Endothelial cell of umbilical vein (primary cell): ENCODE measurements at regions not wholly inside any gene's neighbourhood (a gene's known extent, or its start where the extent isn't known, plus 50 kb on each side); places are given as distances from the start of the nearest gene placed in this dataset.

ENCODE experiments used
- BruUV-seq: library from RNA; stranded (reverse); fragments of 400-500 nt; replicated peaks from 2 replicates; lab custom pipeline; 2021; lab: Mats Ljungman, UMichigan
- CTCF ChIA-PET: fragments of 300-600, 350-600 bp; sonication (Branson Sonifier 250); formaldehyde crosslinking; loops from one replicate; lab custom pipeline; 2021; ENCODE audit warnings: antibody characterized with exemption, inconsistent platforms; lab: Charles Lee
- POLR2A ChIA-PET: fragments of 300-600, 350-600 bp; sonication (Branson Sonifier 250); formaldehyde crosslinking; loops from one replicate; lab custom pipeline; 2021; ENCODE audit warnings: antibody characterized with exemption, inconsistent platforms; lab: Charles Lee
- DNase-seq: peaks from one replicate; pipeline ENCODE4 v3.0.0-alpha.2; 2011; ENCODE audit warnings: low read depth, low spot score
- FAIRE-seq: peaks from 2 replicates; lab custom pipeline; 2011; peaks lifted over from hg19 to GRCh38; lab: Jason Lieb, UNC
- H2AFZ ChIP-seq: 2 replicates; pipeline ENCODE4 v1.6.0; 2012; ENCODE audit warnings: low read depth, low read length, control low read depth, inconsistent platforms
- H3K27ac ChIP-seq: 2 replicates; pipeline ENCODE4 v1.5.1; 2011; ENCODE audit warnings: low read depth, mild to moderate bottlenecking, control low read depth, low read length, moderate library complexity; ENCODE audit not compliant: insufficient read depth
- H3K27me3 ChIP-seq, 2 experiments: 2 replicates each; pipeline versions ENCODE4 v1.6.0 to v1.6.1; 2011; ENCODE audit warnings: low read length in 2 of 2, mixed read lengths in 1 of 2; ENCODE audit not compliant: control insufficient read depth in 2 of 2, insufficient read depth in 2 of 2
- H3K36me3 ChIP-seq, 2 experiments: 2 replicates in 1 of 2; 3 replicates in 1 of 2; pipeline ENCODE4 v1.5.1; 2011; ENCODE audit warnings: low read length in 2 of 2, mild to moderate bottlenecking in 1 of 2, moderate library complexity in 1 of 2; ENCODE audit not compliant: control insufficient read depth in 2 of 2, insufficient read depth in 2 of 2; ENCODE audit errors: extremely low read depth in 1 of 2
- H3K4me1 ChIP-seq: 3 replicates; pipeline ENCODE4 v1.5.1; 2011; ENCODE audit warnings: mild to moderate bottlenecking, low read length; ENCODE audit not compliant: control insufficient read depth, insufficient read depth; ENCODE audit errors: extremely low read depth
- H3K4me2 ChIP-seq: 2 replicates; pipeline ENCODE4 v1.6.1; 2011; ENCODE audit warnings: low read length, control low read depth, mixed read lengths; ENCODE audit not compliant: insufficient read depth
- H3K4me3 ChIP-seq, 3 experiments: fragments of 200-600 bp in 1 of 3; sonication (generic), shearing (Covaris generic) in 1 of 3; replicated peaks in 1 of 3; 2 replicates each; pipeline ENCODE4 v1.5.1; 2011 to 2016; ENCODE audit warnings: control low read depth in 3 of 3, low read length in 3 of 3, mild to moderate bottlenecking in 2 of 3, inconsistent platforms in 1 of 3, low read depth in 1 of 3, moderate library complexity in 1 of 3; ENCODE audit not compliant: insufficient read depth in 1 of 3
- H3K79me2 ChIP-seq: 2 replicates; pipeline ENCODE4 v1.6.0; 2012; ENCODE audit warnings: low read length, inconsistent platforms; ENCODE audit not compliant: control insufficient read depth, insufficient read depth
- H3K9ac ChIP-seq: replicated peaks from 2 replicates; pipeline ENCODE3; 2011; ENCODE audit warnings: low read length, control low read depth; ENCODE audit not compliant: insufficient read depth; ENCODE audit errors: extremely low read depth
- H3K9me1 ChIP-seq: replicated peaks from 3 replicates; pipeline ENCODE4 v1.6.0; 2011; ENCODE audit warnings: mild to moderate bottlenecking, low read length; ENCODE audit not compliant: control insufficient read depth, insufficient read depth; ENCODE audit errors: extremely low read depth
- H3K9me3 ChIP-seq: replicated peaks from 2 replicates; pipeline ENCODE4 v1.5.1; 2012; ENCODE audit warnings: low read length, inconsistent platforms; ENCODE audit not compliant: control insufficient read depth, insufficient read depth
- H4K20me1 ChIP-seq: replicated peaks from 2 replicates; pipeline ENCODE3; 2011; ENCODE audit warnings: mild to moderate bottlenecking, low read length; ENCODE audit not compliant: control insufficient read depth, insufficient read depth; ENCODE audit errors: extremely low read depth
- CTCF ChIP-seq, 2 donors: IDR thresholded peaks; 1 replicate in 1 of 2; 2 replicates in 1 of 2; pipeline ENCODE4 v1.5.1; 2011; ENCODE audit warnings: low read length in 2 of 2, mild to moderate bottlenecking in 2 of 2, moderate library complexity in 2 of 2, control low read depth in 1 of 2, inconsistent platforms in 1 of 2, low read depth in 1 of 2; ENCODE audit not compliant: insufficient read depth in 1 of 2; ENCODE audit errors: extremely low read depth in 1 of 2
- EZH2 ChIP-seq: IDR thresholded peaks from 2 replicates; pipeline ENCODE4 v1.6.1; 2012; ENCODE audit warnings: borderline replicate concordance, low read depth, mild to moderate bottlenecking, moderate library complexity, low read length, inconsistent platforms; ENCODE audit not compliant: severe bottlenecking
- FOS ChIP-seq: IDR thresholded peaks from 2 replicates; pipeline ENCODE4 v1.6.1; 2011; ENCODE audit warnings: mild to moderate bottlenecking, low read length, moderate library complexity, borderline replicate concordance; ENCODE audit not compliant: insufficient read depth
- GATA2 ChIP-seq: IDR thresholded peaks from 2 replicates; pipeline ENCODE4 v1.7.0; 2011; ENCODE audit warnings: low read depth, mild to moderate bottlenecking, moderate library complexity, mixed read lengths, low read length; ENCODE audit not compliant: insufficient read length, insufficient read depth
- JUN ChIP-seq: IDR thresholded peaks from 2 replicates; pipeline ENCODE4 v1.6.1; 2011; ENCODE audit warnings: borderline replicate concordance, low read depth; ENCODE audit not compliant: insufficient read length, insufficient read depth
- MAX ChIP-seq: IDR thresholded peaks from 2 replicates; pipeline ENCODE4 v1.6.1; 2011; ENCODE audit not compliant: insufficient read depth, insufficient read length
- MYC ChIP-seq: IDR thresholded peaks from one replicate; pipeline ENCODE4 v1.6.1; 2011; ENCODE audit warnings: mild to moderate bottlenecking, low read depth, low read length
- POLR2A ChIP-seq: IDR thresholded peaks from 2 replicates; pipeline ENCODE4 v1.6.1; 2012; ENCODE audit warnings: low read depth, mild to moderate bottlenecking, control low read depth, low read length
- POLR2AphosphoS5 ChIP-seq: IDR thresholded peaks from 2 replicates; pipeline ENCODE4 v1.6.1; 2012; ENCODE audit warnings: low read depth, mild to moderate bottlenecking, control low read depth, low read length, moderate library complexity; ENCODE audit not compliant: insufficient read depth
- dilution Hi-C: fragments of 300-500 bp; cut with MboI; formaldehyde crosslinking; loops from one replicate; pipeline ENCODE4 v1.15.0; 2019; ENCODE audit warnings: low sequenced_read_pairs; ENCODE audit not compliant: extremely low pct_ligation_motif_present
- intact Hi-C: fragments of 100-400 bp; cut with micrococcal nuclease; formaldehyde crosslinking; loops from one replicate; pipeline ENCODE4 v1.10.0; 2022

- H3K79me2 ChIP-seq: no peaks in the 10 kb centered on the region
- ChIA-PET POLR2A (no interaction called here), CTCF (no interaction called here)
- H3K9me1 ChIP-seq: no peaks in the 10 kb centered on the region
- H3K4me3 ChIP-seq: no peak overlapping the region
- H2AFZ ChIP-seq: no peak overlapping the region
- no peak overlapping the region for H3K9ac ChIP-seq
- dilution Hi-C loops: no loop called here
- TF ChIP-seq FOS (no peak), POLR2AphosphoS5 (no peak), MYC (no peak), MAX (no peak)
- no peak overlapping the region for H3K4me2 ChIP-seq
- H3K4me1 ChIP-seq: no peaks in the 10 kb centered on the region
- H3K36me3 ChIP-seq: no peaks in the 10 kb centered on the region
- intact Hi-C loops: no loop called here
- FAIRE-seq (no peak), DNase-seq (no peak)
- H3K9me3 ChIP-seq: no peaks in the 10 kb centered on the region
- BruUV-seq: no TSS peak
- H4K20me1 ChIP-seq: no peaks in the 10 kb centered on the region
- H3K27me3 ChIP-seq: no peaks in the 10 kb centered on the region
- no peak overlapping the region for H3K27ac ChIP-seq
Measured at GRCh38 chr4:123675567-123675966, 279.0 kb downstream of the SPRY1 start.

GRCh38 chr4:123676071-123676889 is 279.7 kb downstream of the SPRY1 start:
- Histone ChIP-seq H4K20me1 (no peaks in the 10 kb centered on the region), H3K79me2 (no peaks in the 10 kb centered on the region), H3K4me1 (no peaks in the 10 kb centered on the region), H2AFZ (no peak overlapping the region), H3K4me2 (no peak overlapping the region), H3K9ac (no peak overlapping the region), H3K27me3 (no peaks in the 10 kb centered on the region), H3K9me3 (no peaks in the 10 kb centered on the region), H3K36me3 (no peaks in the 10 kb centered on the region), H3K4me3 (no peak overlapping the region), H3K27ac (no peak overlapping the region), H3K9me1 (no peaks in the 10 kb centered on the region)
- BruUV-seq: no TSS peak
- FAIRE-seq: no peak
- ChIA-PET POLR2A (no interaction called here), CTCF (no interaction called here)
- TF ChIP-seq JUN: no peak
- TF ChIP-seq EZH2: no peak
- no peak for TF ChIP-seq MAX
- no peak for TF ChIP-seq GATA2
- no peak for TF ChIP-seq FOS
- no peak for TF ChIP-seq POLR2AphosphoS5
- no peak for TF ChIP-seq CTCF (IDR thresholded peaks at IDR 0.05; ENCODE audit: extremely low read depth in 1 of 2, insufficient read depth in 1 of 2, low read depth in 1 of 2, low read length in 2 of 2)
- TF ChIP-seq POLR2A: no peak
- TF ChIP-seq MYC: no peak
- intact Hi-C loops: no loop called here
- no peak for DNase-seq
- dilution Hi-C loops: no loop called here
